K562 (cell line): ENCODE measurements at regions not wholly inside any gene's neighbourhood (a gene's known extent, or its start where the extent isn't known, plus 50 kb on each side); places are given as distances from the start of the nearest gene placed in this dataset.
A peak's percentile ranks its signal among the peaks of the same experiment; 100 is the strongest.

Source experiments
- ADNP ChIP-seq: fragments of 200-800 bp; sonication (Bioruptor generic); IDR thresholded peaks from 2 replicates; pipeline ENCODE4 v1.6.1; 2016; ENCODE audit warnings: missing genetic modification characterization, missing compliant biosample characterization
- ATF7 ChIP-seq: fragments of 450-650 bp; IDR thresholded peaks from 2 replicates; pipeline ENCODE4 v1.7.1; 2014; ENCODE audit warnings: mild to moderate bottlenecking, moderate library complexity
- CREB1 ChIP-seq, 2 experiments: sonication (generic) in 1 of 2; formaldehyde crosslinking in 1 of 2; IDR thresholded peaks; 2 replicates each; pipeline versions ENCODE4 v1.6.1 to v1.8.0; 2012 to 2022; ENCODE audit warnings: inconsistent platforms in 1 of 2, mild to moderate bottlenecking in 1 of 2, missing genetic modification reagents in 1 of 2, moderate library complexity in 1 of 2
- CREB3 ChIP-seq: fragments of 450-650 bp; conservative IDR thresholded peaks from 2 replicates; pipeline ENCODE4 v1.6.1; 2016; ENCODE audit warnings: missing genetic modification characterization, low read depth, mild to moderate bottlenecking, missing compliant biosample characterization, moderate library complexity
- E2F6 ChIP-seq, 2 experiments: IDR thresholded peaks; 2 replicates each; pipeline ENCODE4 v1.6.1; 2011; ENCODE audit warnings: borderline replicate concordance in 1 of 2, control low read depth in 1 of 2, low read depth in 1 of 2, low read length in 1 of 2, mild to moderate bottlenecking in 1 of 2, mixed read lengths in 1 of 2, moderate library complexity in 1 of 2; ENCODE audit not compliant: insufficient read depth in 1 of 2, insufficient read length in 1 of 2, poor library complexity in 1 of 2, severe bottlenecking in 1 of 2; ENCODE audit errors: extremely low read depth in 1 of 2
- ELK3 ChIP-seq: fragments of 450-650 bp; formaldehyde crosslinking; IDR thresholded peaks from 2 replicates; pipeline ENCODE4 v1.4.0; 2020; ENCODE audit warnings: mild to moderate bottlenecking
- FOXA3 ChIP-seq, 2 experiments: fragments of 450-650 bp in 1 of 2; sonication (generic) in 1 of 2; formaldehyde crosslinking; IDR thresholded peaks in 1 of 2; conservative IDR thresholded peaks in 1 of 2; 2 replicates each; pipeline versions ENCODE4 v1.4.0 to v1.8.0; 2020 to 2022; ENCODE audit warnings: mild to moderate bottlenecking in 2 of 2, missing genetic modification reagents in 1 of 2
- GATA2 ChIP-seq: sonication (generic); formaldehyde crosslinking; IDR thresholded peaks from 2 replicates; pipeline ENCODE4 v1.4.0; 2020; ENCODE audit warnings: mild to moderate bottlenecking, missing genetic modification reagents
- HDAC6 ChIP-seq: IDR thresholded peaks from 2 replicates; pipeline ENCODE4 v1.6.1; 2012; ENCODE audit warnings: low read depth, mild to moderate bottlenecking, control low read depth, inconsistent platforms, low read length, moderate library complexity
- HMBOX1 ChIP-seq: sonication (generic); IDR thresholded peaks from 2 replicates; pipeline ENCODE4 v1.6.1; 2016
- MYNN ChIP-seq, 2 experiments: sonication (generic); formaldehyde crosslinking in 1 of 2; IDR thresholded peaks; 2 replicates each; pipeline versions ENCODE4 v1.5.0 to v1.6.1; 2016 to 2020; ENCODE audit warnings: antibody characterized with exemption in 1 of 2, missing genetic modification reagents in 1 of 2
- NCOA1 ChIP-seq: fragments of 450-650 bp; IDR thresholded peaks from 2 replicates; pipeline ENCODE4 v1.6.1; 2016; ENCODE audit warnings: low read depth
- NFE2 ChIP-seq: IDR thresholded peaks from 2 replicates; pipeline ENCODE4 v1.6.1; 2014; ENCODE audit warnings: antibody characterized with exemption, low read depth
- NONO ChIP-seq, 2 experiments: fragments of 200-400 bp in 1 of 2; fragments of 450-650 bp in 1 of 2; formaldehyde crosslinking in 1 of 2; IDR thresholded peaks; 2 replicates each; pipeline ENCODE4 v1.6.1; 2017; ENCODE audit warnings: low read depth in 2 of 2, mild to moderate bottlenecking in 2 of 2, moderate library complexity in 2 of 2, low read length in 1 of 2
- NR2C1 ChIP-seq, 2 experiments: fragments of 450-650 bp; IDR thresholded peaks; 2 replicates each; pipeline ENCODE4 v1.6.1; 2017; ENCODE audit warnings: mild to moderate bottlenecking in 2 of 2, antibody characterized with exemption in 1 of 2, inconsistent platforms in 1 of 2, missing compliant biosample characterization in 1 of 2, missing genetic modification characterization in 1 of 2
- SMARCA4 ChIP-seq: fragments of 450-650 bp; IDR thresholded peaks from 2 replicates; pipeline ENCODE4 v1.6.1; 2016
- SRF ChIP-seq, 2 experiments: fragments of 250-450, 450-650 bp in 1 of 2; sonication (Bioruptor Pico) in 1 of 2; sonication (generic) in 1 of 2; formaldehyde crosslinking; IDR thresholded peaks; 2 replicates each; pipeline versions ENCODE4 v1.5.0 to v1.5.1; 2020 to 2022; ENCODE audit warnings: mild to moderate bottlenecking in 1 of 2, missing genetic modification reagents in 1 of 2
- STAT5B ChIP-seq: fragments of 250-450 bp; sonication (Bioruptor Pico); IDR thresholded peaks from 2 replicates; pipeline ENCODE4 v1.8.0; 2021; ENCODE audit warnings: mild to moderate bottlenecking, inconsistent platforms
- VEZF1 ChIP-seq: fragments of 200-800 bp; sonication (Bioruptor generic); IDR thresholded peaks from 2 replicates; pipeline ENCODE4 v1.6.1; 2017; ENCODE audit warnings: missing genetic modification characterization, missing compliant biosample characterization
- ZNF644 ChIP-seq: fragments of 200-800 bp; sonication (Bioruptor generic); IDR thresholded peaks from 2 replicates; pipeline ENCODE4 v1.6.1; 2016; ENCODE audit warnings: low read depth, missing genetic modification characterization, missing compliant biosample characterization

- peak; percentile 86 for TF ChIP-seq MYNN (IDR thresholded peaks at IDR 0.05)
- no peak for TF ChIP-seq MYNN (CRISPR knock-in tag; IDR thresholded peaks at IDR 0.05)
- TF ChIP-seq NR2C1 (IDR thresholded peaks at IDR 0.05): no peak
- TF ChIP-seq NR2C1 (tag; IDR thresholded peaks at IDR 0.05): no peak
- TF ChIP-seq ADNP: peak; percentile 63
- peak; percentile 30; the same call in 1 of the 2 replicates for TF ChIP-seq CREB3 (tag)
- no peak for TF ChIP-seq HDAC6
- peak; percentile 88 for TF ChIP-seq SMARCA4
- TF ChIP-seq SRF (CRISPR knock-in tag; IDR thresholded peaks at IDR 0.05): no peak
- TF ChIP-seq E2F6 (IDR thresholded peaks at IDR 0.05; ENCODE audit: borderline replicate concordance in 1 of 2, extremely low read depth in 1 of 2, insufficient read depth in 1 of 2, insufficient read length in 1 of 2, low read depth in 1 of 2, low read length in 1 of 2, poor library complexity in 1 of 2, severe bottlenecking in 1 of 2): peak in 1 of 2 experiments; percentile 21
- peak; percentile 71; the same call in 1 of the 2 replicates for TF ChIP-seq ZNF644 (tag)
- TF ChIP-seq ATF7: peak; percentile 33; the same call in 1 of the 2 replicates
- TF ChIP-seq CREB1 (IDR thresholded peaks at IDR 0.05): peak; percentile 67; the same call in 1 of the 2 replicates
- TF ChIP-seq CREB1 (CRISPR knock-in tag; IDR thresholded peaks at IDR 0.05): no peak
- no peak for TF ChIP-seq NONO (IDR thresholded peaks at IDR 0.05; ENCODE audit: low read depth in 2 of 2, low read length in 1 of 2)
- 0 out of 4 replicates have a peak, but pooled peaks of 1 of the 2 experiments have one; percentile 10 for TF ChIP-seq FOXA3 (CRISPR knock-in tag; conservative IDR thresholded peaks at IDR 0.05 in 1 of 2, IDR thresholded peaks at IDR 0.05 in 1 of 2)
- TF ChIP-seq NFE2: 0 out of 2 replicates have a peak, but pooled peaks have one; percentile 23
- no peak for TF ChIP-seq STAT5B (CRISPR knock-in tag)
- no peak for TF ChIP-seq ELK3
- TF ChIP-seq NCOA1: peak; percentile 77; the same call in 1 of the 2 replicates
- peak; percentile 74 for TF ChIP-seq HMBOX1
- peak; percentile 83 for TF ChIP-seq GATA2 (CRISPR knock-in tag)
- peak; percentile 40; the same call in 1 of the 2 replicates for TF ChIP-seq VEZF1
These were observed 165.2 kb downstream of the PTH2R start (continued) for GRCh38 chr2:208571764-208572131.
